GM23248 (cell line): ENCODE measurements at regions not wholly inside any gene's neighbourhood (a gene's known extent, or its start where the extent isn't known, plus 50 kb on each side); places are given as distances from the start of the nearest gene placed in this dataset.

ENCODE experiments used
- DNase-seq: peaks from one replicate; pipeline ENCODE4 v3.0.0-alpha.2; 2015
- H2AFZ ChIP-seq: fragments of 200-600 bp; sonication (generic); 2 replicates; pipeline ENCODE4 v1.6.1; 2016; ENCODE audit warnings: antibody characterized with exemption
- H3F3A ChIP-seq: fragments of 200-600 bp; sonication (generic); 2 replicates; pipeline ENCODE4 v1.6.1; 2016; ENCODE audit warnings: mild to moderate bottlenecking, antibody characterized with exemption, mixed run types; ENCODE audit not compliant: insufficient read depth
- H3K27ac ChIP-seq: fragments of 200-600 bp; sonication (generic); 2 replicates; pipeline ENCODE4 v1.5.1; 2016; ENCODE audit warnings: mild to moderate bottlenecking
- H3K27me3 ChIP-seq: fragments of 200-600 bp; sonication (generic); replicated peaks from 2 replicates; pipeline ENCODE4 v1.6.1; 2016; ENCODE audit warnings: mild to moderate bottlenecking; ENCODE audit not compliant: insufficient read depth
- H3K36me3 ChIP-seq: fragments of 200-600 bp; sonication (generic); 2 replicates; pipeline ENCODE4 v1.6.1; 2016; ENCODE audit warnings: low read depth, mild to moderate bottlenecking
- H3K4me1 ChIP-seq: fragments of 200-600 bp; sonication (generic); 2 replicates; pipeline ENCODE4 v1.6.1; 2016; ENCODE audit warnings: mild to moderate bottlenecking; ENCODE audit not compliant: insufficient read depth
- H3K4me2 ChIP-seq: fragments of 200-600 bp; sonication (generic); one replicate; pipeline ENCODE4 v1.6.1; 2016; ENCODE audit warnings: mild to moderate bottlenecking; ENCODE audit not compliant: unreplicated experiment
- H3K4me3 ChIP-seq: fragments of 200-600 bp; sonication (generic); 2 replicates; pipeline ENCODE4 v1.5.1; 2016; ENCODE audit warnings: mild to moderate bottlenecking
- H3K79me2 ChIP-seq: fragments of 200-600 bp; sonication (generic); 2 replicates; pipeline ENCODE4 v1.6.1; 2016; ENCODE audit warnings: mild to moderate bottlenecking; ENCODE audit not compliant: insufficient read depth
- H3K9ac ChIP-seq: fragments of 200-600 bp; sonication (generic); 2 replicates; pipeline ENCODE4 v1.6.1; 2016; ENCODE audit warnings: mild to moderate bottlenecking
- H3K9me2 ChIP-seq: fragments of 200-600 bp; sonication (generic); 2 replicates; pipeline ENCODE4 v1.6.1; 2016; ENCODE audit warnings: mixed run types, mild to moderate bottlenecking, moderate library complexity; ENCODE audit not compliant: insufficient read depth
- H3K9me3 ChIP-seq: fragments of 200-600 bp; sonication (generic); one replicate; pipeline ENCODE4 v1.6.1; 2017; ENCODE audit warnings: low read depth
- H4K20me1 ChIP-seq: fragments of 200-600 bp; sonication (generic); 2 replicates; pipeline ENCODE4 v1.6.0; 2016; ENCODE audit not compliant: insufficient read depth
- EZH2 ChIP-seq: fragments of 200-600 bp; sonication (generic); IDR thresholded peaks from 2 replicates; pipeline ENCODE4 v1.6.1; 2018; ENCODE audit warnings: antibody characterized with exemption, mild to moderate bottlenecking; ENCODE audit not compliant: insufficient read depth, poor library complexity, severe bottlenecking
- EZH2phosphoT487 ChIP-seq: fragments of 200-600 bp; sonication (generic); IDR thresholded peaks from 2 replicates; pipeline ENCODE4 v1.6.1; 2018; ENCODE audit warnings: antibody characterized with exemption, moderate library complexity, mild to moderate bottlenecking, low read depth; ENCODE audit not compliant: insufficient read depth
- WGBS, 2 experiments: methylation state at CpG; one replicate each; pipeline ENCODE4 v1.1.6; 2015 to 2017; ENCODE audit warnings: low lambda C conversion rate in 2 of 2, low coverage in 1 of 2; ENCODE audit errors: missing lambda C conversion rate in 2 of 2; 5-methylcytosine and 5-hydroxymethylcytosine counted together
- in situ Hi-C: fragments of 300-500 bp; cut with MboI; formaldehyde crosslinking; loops from 2 replicates; pipeline ENCODE4 v1.15.0; 2020

- Histone ChIP-seq H3K4me3 (no peak overlapping the region), H3K27me3 (no peaks in the 10 kb centered on the region), H3K27ac (no peak overlapping the region), H2AFZ (no peak overlapping the region), H3K9ac (no peak overlapping the region), H3K4me2 (no peak overlapping the region), H3K9me3 (no peaks in the 10 kb centered on the region), H3K4me1 (no peaks in the 10 kb centered on the region), H3F3A (no peaks in the 10 kb centered on the region), H3K9me2 (no peaks in the 10 kb centered on the region), H3K79me2 (no peaks in the 10 kb centered on the region), H4K20me1 (no peaks in the 10 kb centered on the region), H3K36me3 (no peaks in the 10 kb centered on the region)
- WGBS, 2 experiments: 57 to 65% methylated on average over 11 of the region's 11 CpGs
- DNase-seq: no peak
- in situ Hi-C loops: no loop called here
- TF ChIP-seq EZH2 (no peak), EZH2phosphoT487 (no peak)
Observed at GRCh38 chr3:28018925-28019718, 222.3 kb upstream of the CMC1 start.

- no peak overlapping the region for H2AFZ ChIP-seq
- no peaks in the 10 kb centered on the region for H3K4me1 ChIP-seq
- DNase-seq: no peak
- H4K20me1 ChIP-seq: no peaks in the 10 kb centered on the region
- H3K27me3 ChIP-seq: no peaks in the 10 kb centered on the region
- H3K9me2 ChIP-seq: no peaks in the 10 kb centered on the region
- no peaks in the 10 kb centered on the region for H3F3A ChIP-seq
- no peaks in the 10 kb centered on the region for H3K9me3 ChIP-seq
- H3K27ac ChIP-seq: no peak overlapping the region
- H3K4me2 ChIP-seq: no peak overlapping the region
- H3K36me3 ChIP-seq: no peaks in the 10 kb centered on the region
- no peak overlapping the region for H3K4me3 ChIP-seq
- no peak for TF ChIP-seq EZH2phosphoT487
- TF ChIP-seq EZH2: no peak
- no peak overlapping the region for H3K9ac ChIP-seq
- in situ Hi-C loops: no loop called here
- no peaks in the 10 kb centered on the region for H3K79me2 ChIP-seq
Observed at GRCh38 chr3:28019740-28020139, 221.7 kb upstream of the CMC1 start.

- H3K4me2 ChIP-seq: no peak overlapping the region
- in situ Hi-C loops: no loop called here
- no peaks in the 10 kb centered on the region for H3K9me2 ChIP-seq
- no peaks in the 10 kb centered on the region for H4K20me1 ChIP-seq
- H3F3A ChIP-seq: no peaks in the 10 kb centered on the region
- no peaks in the 10 kb centered on the region for H3K79me2 ChIP-seq
- no peak overlapping the region for H2AFZ ChIP-seq
- H3K4me3 ChIP-seq: no peak overlapping the region
- 56 to 62% methylated on average over 3 of the region's 3 CpGs for WGBS, 2 experiments
- no peaks in the 10 kb centered on the region for H3K4me1 ChIP-seq
- no peak overlapping the region for H3K9ac ChIP-seq
- H3K27me3 ChIP-seq: no peaks in the 10 kb centered on the region
- no peak for TF ChIP-seq EZH2phosphoT487
- H3K36me3 ChIP-seq: no peaks in the 10 kb centered on the region
- H3K9me3 ChIP-seq: no peaks in the 10 kb centered on the region
- no peak for DNase-seq
- H3K27ac ChIP-seq: no peak overlapping the region
Observed at GRCh38 chr3:28022916-28023315, 218.5 kb upstream of the CMC1 start.

- Histone ChIP-seq H3K27ac (no peak overlapping the region), H3K9ac (no peak overlapping the region), H3K9me2 (no peaks in the 10 kb centered on the region), H3K79me2 (no peaks in the 10 kb centered on the region), H3K36me3 (no peaks in the 10 kb centered on the region), H3K9me3 (no peaks in the 10 kb centered on the region), H3K4me1 (no peaks in the 10 kb centered on the region), H3F3A (no peaks in the 10 kb centered on the region), H4K20me1 (no peaks in the 10 kb centered on the region), H3K4me3 (no peak overlapping the region), H2AFZ (no peak overlapping the region), H3K27me3 (0 out of 2 replicates have a peak, but pooled peaks cover 9% of the 10 kb centered on the region), H3K4me2 (no peak overlapping the region)
- no peak for DNase-seq
- WGBS, 2 experiments: 13 to 21% methylated on average over 4 of the region's 4 CpGs
- in situ Hi-C loops: no loop called here
- no peak for TF ChIP-seq EZH2phosphoT487
- TF ChIP-seq EZH2: no peak
Observed at GRCh38 chr3:28028554-28028953, 212.9 kb upstream of the CMC1 start.
